HG03045 (cell line): ENCODE measurements at regions not wholly inside any gene's neighbourhood (a gene's known extent, or its start where the extent isn't known, plus 50 kb on each side); places are given as distances from the start of the nearest gene placed in this dataset.
"Not testable (repeated sequence)": the region's sequence is repeated elsewhere in the genome, so short reads cannot be mapped to it uniquely, and the experiment has no call there.

Source experiments
- ATAC-seq: cut with Tn5 transposase; IDR thresholded peaks from one replicate; pipeline ENCODE4 v1.9.1; 2021; ENCODE audit warnings: mild to moderate bottlenecking, moderate library complexity; ENCODE audit not compliant: unreplicated experiment

- no peak for ATAC-seq
Observed at GRCh38 chr7:46089281-46089680, 168.2 kb upstream of the IGFBP3 start.

GRCh38 chr7:46088486-46088885 is 167.4 kb upstream of the IGFBP3 start:
- not testable (repeated sequence) for ATAC-seq

GRCh38 chr7:46080595-46081159 is 159.6 kb upstream of the IGFBP3 start:
- ATAC-seq, result no peak

GRCh38 chr7:46079421-46079820 is 158.3 kb upstream of the IGFBP3 start:
- no peak for ATAC-seq

GRCh38 chr7:46076527-46076926 is 155.5 kb upstream of the IGFBP3 start:
- no peak for ATAC-seq

GRCh38 chr7:46072722-46073121 is 151.7 kb upstream of the IGFBP3 start:
- ATAC-seq, result no peak

GRCh38 chr7:46071601-46072000 is 150.5 kb upstream of the IGFBP3 start:
- ATAC-seq, result no peak

- no peak for ATAC-seq
Observed at GRCh38 chr7:46071076-46071475, 150.0 kb upstream of the IGFBP3 start.

GRCh38 chr7:46068159-46068558 is 147.1 kb upstream of the IGFBP3 start:
- ATAC-seq, result no peak

- no peak for ATAC-seq
Observed at GRCh38 chr7:46059308-46060020, 138.4 kb upstream of the IGFBP3 start.

GRCh38 chr7:46058086-46058823 is 137.2 kb upstream of the IGFBP3 start:
- no peak for ATAC-seq

GRCh38 chr7:46054915-46055314 is 133.8 kb upstream of the IGFBP3 start:
- no peak for ATAC-seq

GRCh38 chr7:46054272-46054671 is 133.2 kb upstream of the IGFBP3 start:
- no peak for ATAC-seq

- ATAC-seq, result no peak
Observed at GRCh38 chr7:46047581-46047980, 126.5 kb upstream of the IGFBP3 start.

GRCh38 chr7:46043338-46043737 is 122.3 kb upstream of the IGFBP3 start:
- not testable (repeated sequence) for ATAC-seq

GRCh38 chr7:46039813-46040212 is 118.7 kb upstream of the IGFBP3 start:
- not testable (repeated sequence) for ATAC-seq

GRCh38 chr7:46035166-46035565 is 114.1 kb upstream of the IGFBP3 start:
- no peak for ATAC-seq

- ATAC-seq, result no peak
Observed at GRCh38 chr7:46034056-46034768, 113.1 kb upstream of the IGFBP3 start.

GRCh38 chr7:46033592-46033991 is 112.5 kb upstream of the IGFBP3 start:
- ATAC-seq, result no peak

- no peak for ATAC-seq
Observed at GRCh38 chr7:46032942-46033341, 111.9 kb upstream of the IGFBP3 start.

GRCh38 chr7:46032353-46032752 is 111.3 kb upstream of the IGFBP3 start:
- ATAC-seq, result no peak
